Pancreas (tissue), 10 donors: ENCODE measurements at regions not wholly inside any gene's neighbourhood (a gene's known extent, or its start where the extent isn't known, plus 50 kb on each side); places are given as distances from the start of the nearest gene placed in this dataset.

Experiments
- ATAC-seq, 4 donors: fragments of 200-7000 bp; cut with Tn5 transposase; one replicate each; pipeline versions ENCODE4 v1.8.0 to v1.9.1; 2020; ENCODE audit warnings: mild to moderate bottlenecking in 4 of 4, moderate library complexity in 4 of 4
- DNase-seq, 6 donors: peaks; one replicate each; pipeline ENCODE4 v3.0.0-alpha.2; 2020
- FAIRE-seq: peaks from 2 replicates; lab custom pipeline; 2012; peaks lifted over from hg19 to GRCh38; lab: Jason Lieb, UNC
- H3K27ac ChIP-seq, 4 donors: fragments of 200-600 bp; sonication (generic); 1 replicate in 3 of 4; 2 replicates in 1 of 4; pipeline versions ENCODE4 v1.5.0 to v1.8.0; 2020
- H3K27me3 ChIP-seq, 4 donors: fragments of 200-600 bp; one replicate each; pipeline ENCODE4 v1.8.0; 2021
- H3K36me3 ChIP-seq, 3 donors: fragments of 200-600 bp; sonication (generic) in 1 of 3; one replicate each; pipeline versions ENCODE4 v1.5.0 to v1.8.0; 2020 to 2021
- H3K4me1 ChIP-seq, 3 donors: fragments of 200-600 bp; one replicate each; pipeline ENCODE4 v1.8.0; 2021
- H3K4me3 ChIP-seq, 4 donors: fragments of 200-600 bp; sonication (generic) in 2 of 4; one replicate each; pipeline versions ENCODE4 v1.5.0 to v1.8.0; 2020 to 2021
- H3K9me3 ChIP-seq, 4 donors: fragments of 200-600 bp; one replicate each; pipeline ENCODE4 v1.8.0; 2021
- WGBS, 2 donors: extraction: QIAGEN DNeasy Blood & Tissue Kit; methylation state at CpG; one replicate each; pipeline ENCODE4 v1.1.7; 2013; 5-methylcytosine and 5-hydroxymethylcytosine counted together
- intact Hi-C, 3 donors: fragments of 100-400 bp; cut with DNase I; formaldehyde crosslinking; loops; one replicate each; pipeline versions ENCODE4 v1.11.1 to v1.14.2; 2022
- TF ChIP-seq, protein P1 (sequence below), 4 donors: fragments of 200-600 bp; sonication (generic) in 3 of 4; IDR thresholded peaks; one replicate each; pipeline versions ENCODE4 v1.5.0 to v1.8.0; 2021; ENCODE audit warnings: antibody characterized with exemption in 4 of 4
- donor health status: healthy with polysubstance abuse.
- donor health status: DM: no; HTN: no; CAD: no; lungs with moderate emphysema.
- donor health status: DM: no; HTN: no; CAD: no.
- donor health status: control.
- donor health status: control.
- donor health status: Bipolar disorder and iron deficiency.
- donor health status: DM: yes; HTN: yes; CAD: no.
- donor health status: DM: no; HTN: no; CAD: no.
- donor health status: DM: no; HTN: no; CAD: no.
- donor health status: DM: yes; HTN: yes; CAD: no.

DNA sequence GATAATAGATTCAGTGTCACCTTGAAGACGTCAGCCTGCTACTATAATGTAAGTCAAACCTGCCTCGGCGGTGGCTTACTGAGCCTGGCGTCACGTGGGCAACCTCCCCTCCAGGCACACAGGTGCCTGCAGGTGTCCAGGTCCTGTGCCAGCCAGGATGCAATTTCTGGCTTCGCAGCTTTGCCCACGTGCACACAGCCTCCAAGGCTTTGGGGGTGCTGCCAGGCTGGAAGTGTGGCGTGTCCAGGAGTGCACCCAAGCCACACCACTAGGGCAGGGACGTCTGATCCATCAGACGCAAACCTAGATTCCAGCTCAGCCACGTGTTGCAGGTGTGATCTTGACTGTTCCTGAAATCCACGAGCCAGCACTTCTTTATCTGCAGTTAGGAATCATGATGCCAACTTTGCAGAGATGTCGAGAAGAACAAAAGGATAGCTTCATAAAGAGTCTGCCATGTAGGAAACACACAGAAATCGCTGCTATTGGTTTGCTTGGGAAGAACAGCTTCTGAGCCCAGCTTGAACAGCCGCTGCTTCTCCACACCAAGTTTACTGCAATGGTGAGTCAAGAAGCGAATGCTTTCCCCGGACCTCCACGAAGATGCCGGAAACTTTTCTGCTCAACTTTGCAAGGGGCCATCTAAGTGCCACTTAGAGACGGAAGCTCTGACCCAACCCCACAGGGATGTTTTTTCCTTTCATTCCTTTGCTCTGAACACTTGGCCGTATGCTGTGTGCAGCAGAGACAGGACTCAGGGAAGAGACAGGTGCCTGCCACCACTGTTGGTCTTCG is 84.2 kb upstream of the SALL3 start:
- H3K4me1 ChIP-seq: no peaks in the 10 kb centered on the region
- no peak overlapping the region for H3K4me3 ChIP-seq
- no peaks in the 10 kb centered on the region for H3K36me3 ChIP-seq
- intact Hi-C loops: no loop called here
- TF ChIP-seq, protein P1, sequence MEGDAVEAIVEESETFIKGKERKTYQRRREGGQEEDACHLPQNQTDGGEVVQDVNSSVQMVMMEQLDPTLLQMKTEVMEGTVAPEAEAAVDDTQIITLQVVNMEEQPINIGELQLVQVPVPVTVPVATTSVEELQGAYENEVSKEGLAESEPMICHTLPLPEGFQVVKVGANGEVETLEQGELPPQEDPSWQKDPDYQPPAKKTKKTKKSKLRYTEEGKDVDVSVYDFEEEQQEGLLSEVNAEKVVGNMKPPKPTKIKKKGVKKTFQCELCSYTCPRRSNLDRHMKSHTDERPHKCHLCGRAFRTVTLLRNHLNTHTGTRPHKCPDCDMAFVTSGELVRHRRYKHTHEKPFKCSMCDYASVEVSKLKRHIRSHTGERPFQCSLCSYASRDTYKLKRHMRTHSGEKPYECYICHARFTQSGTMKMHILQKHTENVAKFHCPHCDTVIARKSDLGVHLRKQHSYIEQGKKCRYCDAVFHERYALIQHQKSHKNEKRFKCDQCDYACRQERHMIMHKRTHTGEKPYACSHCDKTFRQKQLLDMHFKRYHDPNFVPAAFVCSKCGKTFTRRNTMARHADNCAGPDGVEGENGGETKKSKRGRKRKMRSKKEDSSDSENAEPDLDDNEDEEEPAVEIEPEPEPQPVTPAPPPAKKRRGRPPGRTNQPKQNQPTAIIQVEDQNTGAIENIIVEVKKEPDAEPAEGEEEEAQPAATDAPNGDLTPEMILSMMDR (IDR thresholded peaks at IDR 0.05): no peak
- no peak overlapping the region for H3K27ac ChIP-seq
- WGBS, 2 donors: 55 to 60% methylated on average over 22 of the region's 22 CpGs
- no peaks in the 10 kb centered on the region for H3K9me3 ChIP-seq
- DNase-seq (no peak), FAIRE-seq (no peak), ATAC-seq (no peak)
- H3K27me3 ChIP-seq: peaks cover 0 to 3% (median 0%) of the 10 kb centered on the region in 4 donors

DNA sequence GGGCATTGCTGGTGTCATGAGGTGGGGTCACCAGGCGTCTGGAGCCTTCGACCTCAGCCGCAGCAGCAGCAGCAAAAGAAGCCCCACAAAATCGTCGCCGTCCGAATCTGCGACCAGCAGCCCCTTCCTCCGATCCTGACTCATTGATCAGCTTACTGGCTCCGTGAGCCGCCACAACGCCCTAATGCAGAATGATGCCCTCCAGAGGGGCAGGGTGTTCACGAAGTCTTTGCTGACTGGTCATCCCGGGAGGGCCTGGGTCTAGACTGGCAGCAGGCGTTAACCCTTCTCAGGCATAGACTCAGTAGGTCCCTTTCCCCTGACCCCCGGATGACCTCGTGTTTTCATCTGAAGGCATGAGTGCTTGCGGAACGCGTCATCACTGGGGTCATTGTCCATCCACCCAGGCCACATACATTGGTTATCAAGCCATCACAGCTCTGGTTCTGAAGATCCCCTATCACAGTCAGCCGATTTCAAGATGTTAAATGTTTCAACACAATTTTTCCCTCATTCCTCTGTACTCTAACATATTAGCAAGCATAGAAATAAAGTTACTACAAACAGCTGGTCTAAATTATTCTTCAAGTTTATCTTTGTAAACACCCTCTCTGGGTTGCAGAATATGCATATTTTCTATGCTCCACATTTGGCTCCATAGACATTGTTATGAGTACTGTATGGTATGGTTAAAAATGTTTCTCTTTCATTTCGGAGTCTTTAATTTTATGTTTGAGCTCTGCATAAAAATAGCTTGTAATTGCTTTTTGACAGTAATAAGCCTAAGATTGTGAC is 83.3 kb upstream of the SALL3 start:
- no peaks in the 10 kb centered on the region for H3K36me3 ChIP-seq
- intact Hi-C loops: no loop called here
- no peaks in the 10 kb centered on the region for H3K4me1 ChIP-seq
- no peak for ATAC-seq
- 77 to 81% methylated on average over 22 of the region's 22 CpGs for WGBS, 2 donors
- H3K27me3 ChIP-seq: peaks cover 0 to 3% (median 0%) of the 10 kb centered on the region in 4 donors
- H3K9me3 ChIP-seq: no peaks in the 10 kb centered on the region
- no peak overlapping the region for H3K27ac ChIP-seq
- H3K4me3 ChIP-seq: no peak overlapping the region
- no peak for DNase-seq
- TF ChIP-seq, protein P1 (IDR thresholded peaks at IDR 0.05): no peak
- no peak for FAIRE-seq

GRCh38 chr18:78898066-78898465 is 81.6 kb upstream of the SALL3 start:
- no peak for FAIRE-seq

GRCh38 chr18:78898635-78899034 is 81.0 kb upstream of the SALL3 start:
- Histone ChIP-seq H3K36me3 (no peaks in the 10 kb centered on the region), H3K27me3 (peaks cover 0 to 3% (median 0%) of the 10 kb centered on the region in 4 donors), H3K4me1 (no peaks in the 10 kb centered on the region), H3K4me3 (no peak overlapping the region), H3K9me3 (no peaks in the 10 kb centered on the region), H3K27ac (no peak overlapping the region)
- DNase-seq: no peak
- no peak for FAIRE-seq
- intact Hi-C loops: no loop called here
- no peak for ATAC-seq
- 75 to 86% methylated on average over 14 of the region's 14 CpGs for WGBS, 2 donors
- TF ChIP-seq, protein P1 (IDR thresholded peaks at IDR 0.05): no peak

More at GRCh38 chr18:78898066-78898465, 81.6 kb upstream of the SALL3 start:
- no peaks in the 10 kb centered on the region for H3K36me3 ChIP-seq
- H3K4me1 ChIP-seq: no peaks in the 10 kb centered on the region
- no peak for ATAC-seq
- H3K27me3 ChIP-seq: peaks cover 0 to 3% (median 0%) of the 10 kb centered on the region in 4 donors
- intact Hi-C loops: no loop called here
- WGBS, 2 donors: 67 to 86% methylated on average over 9 of the region's 9 CpGs
- TF ChIP-seq, protein P1 (IDR thresholded peaks at IDR 0.05): no peak
- no peak overlapping the region for H3K27ac ChIP-seq
- DNase-seq: no peak
- no peaks in the 10 kb centered on the region for H3K9me3 ChIP-seq
- H3K4me3 ChIP-seq: no peak overlapping the region
